ENCODE measurements at regions not wholly inside any gene's neighbourhood (a gene's known extent, or its start where the extent isn't known, plus 50 kb on each side); places are given as distances from the start of the nearest gene placed in this dataset.

DNA sequence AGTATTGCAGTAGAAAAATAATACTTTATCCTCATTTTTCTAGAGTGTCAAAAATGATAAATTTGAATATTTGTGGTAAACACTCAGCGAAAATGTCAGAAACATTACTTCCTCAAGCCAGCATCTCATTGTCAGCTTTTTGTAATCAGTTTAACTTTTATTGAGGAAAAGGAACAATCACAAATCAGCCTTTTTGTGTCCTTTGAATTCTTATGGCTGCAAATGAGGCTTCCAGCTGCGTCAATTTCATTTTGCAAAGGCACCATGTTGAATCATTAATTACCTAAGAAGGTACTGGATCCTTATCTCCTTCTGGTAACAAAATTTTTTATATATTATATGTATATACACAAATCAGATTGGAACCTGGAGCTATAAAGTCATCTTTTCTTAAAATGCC lies 442.6 kb upstream of the CPEB2 start:
- intact Hi-C loops (cut with DNase I; ENCODE audit: low total_unique reads) = no loop called here
- 67 to 93% (median 78%) methylated on average over 2 of the region's 2 CpGs for whole genome bisulfite sequencing, 5 donors
- no peak for DNase-seq
- H3K4me3 ChIP-seq = no peak overlapping the region
- no peaks in the 10 kb centered on the region for H3K36me3 ChIP-seq
- H3K4me1 ChIP-seq = no peaks in the 10 kb centered on the region
- no peaks in the 10 kb centered on the region for H3K27me3 ChIP-seq (replicated peaks in 1 of 7)
- no peak overlapping the region for H3K27ac ChIP-seq
- no peak for TF ChIP-seq POLR2AphosphoS5 (IDR thresholded peaks at IDR 0.05)
- no peaks in the 10 kb centered on the region for H3K9me3 ChIP-seq

DNA sequence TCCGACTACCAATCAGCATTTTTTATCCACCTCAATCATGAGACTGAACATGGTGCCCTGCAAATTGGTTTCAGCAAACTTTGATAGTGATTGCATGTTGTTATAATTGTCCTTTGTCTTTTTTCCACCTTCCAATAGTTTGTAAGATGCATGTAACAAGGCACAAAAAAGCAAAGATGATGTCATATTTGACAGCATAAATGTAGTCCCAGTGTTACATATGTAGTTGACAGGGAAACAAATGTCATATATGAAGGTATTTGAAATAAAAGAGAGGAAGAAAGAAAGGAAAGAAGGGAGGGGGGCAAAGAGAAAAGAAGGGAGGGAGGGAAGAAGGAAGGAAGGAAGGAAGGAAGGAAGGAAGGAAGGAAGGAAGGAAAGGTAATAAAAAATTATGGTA lies 441.7 kb upstream of the CPEB2 start:
- Histone ChIP-seq H3K27ac (no peak overlapping the region), H3K4me1 (no peaks in the 10 kb centered on the region), H3K36me3 (no peaks in the 10 kb centered on the region), H3K27me3 (replicated peaks in 1 of 7) (no peaks in the 10 kb centered on the region), H3K9me3 (peaks cover 0 to 8% (median 0%) of the 10 kb centered on the region in 8 donors), H3K4me3 (no peak overlapping the region)
- intact Hi-C loops (cut with DNase I; ENCODE audit: low total_unique reads) = no loop called here
- TF ChIP-seq POLR2AphosphoS5 (IDR thresholded peaks at IDR 0.05) = no peak
- TF ChIP-seq, protein P1, sequence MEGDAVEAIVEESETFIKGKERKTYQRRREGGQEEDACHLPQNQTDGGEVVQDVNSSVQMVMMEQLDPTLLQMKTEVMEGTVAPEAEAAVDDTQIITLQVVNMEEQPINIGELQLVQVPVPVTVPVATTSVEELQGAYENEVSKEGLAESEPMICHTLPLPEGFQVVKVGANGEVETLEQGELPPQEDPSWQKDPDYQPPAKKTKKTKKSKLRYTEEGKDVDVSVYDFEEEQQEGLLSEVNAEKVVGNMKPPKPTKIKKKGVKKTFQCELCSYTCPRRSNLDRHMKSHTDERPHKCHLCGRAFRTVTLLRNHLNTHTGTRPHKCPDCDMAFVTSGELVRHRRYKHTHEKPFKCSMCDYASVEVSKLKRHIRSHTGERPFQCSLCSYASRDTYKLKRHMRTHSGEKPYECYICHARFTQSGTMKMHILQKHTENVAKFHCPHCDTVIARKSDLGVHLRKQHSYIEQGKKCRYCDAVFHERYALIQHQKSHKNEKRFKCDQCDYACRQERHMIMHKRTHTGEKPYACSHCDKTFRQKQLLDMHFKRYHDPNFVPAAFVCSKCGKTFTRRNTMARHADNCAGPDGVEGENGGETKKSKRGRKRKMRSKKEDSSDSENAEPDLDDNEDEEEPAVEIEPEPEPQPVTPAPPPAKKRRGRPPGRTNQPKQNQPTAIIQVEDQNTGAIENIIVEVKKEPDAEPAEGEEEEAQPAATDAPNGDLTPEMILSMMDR (IDR thresholded peaks at IDR 0.05 in 8 of 11, conservative IDR thresholded peaks at IDR 0.05 in 3 of 11) = no peak
- no peak for TF ChIP-seq POLR2A (IDR thresholded peaks at IDR 0.05)
- no peak for DNase-seq
- 82 to 87% (median 85%) methylated on average over 1 of the region's 1 CpG for WGBS, 5 donors

DNA sequence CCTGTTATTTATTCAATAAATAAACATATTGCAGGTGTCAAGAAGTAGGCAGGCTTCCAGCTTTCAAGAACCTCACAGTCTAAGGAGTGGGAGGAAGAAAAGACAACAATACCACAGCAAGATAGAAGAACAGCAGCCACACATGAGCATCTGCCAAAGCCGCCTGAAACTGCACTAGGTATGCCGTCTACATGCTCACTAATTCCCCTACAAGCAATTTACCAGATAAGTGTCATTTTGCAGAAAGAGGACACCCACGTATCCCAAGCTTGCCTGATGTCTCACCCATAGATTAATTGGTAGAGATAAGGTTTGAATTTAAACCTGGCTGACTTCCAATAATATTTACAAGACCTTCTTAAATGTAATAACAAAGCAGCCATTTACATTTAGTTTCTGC lies 439.4 kb upstream of the CPEB2 start:
- H3K27ac ChIP-seq = no peak overlapping the region
- WGBS, 5 donors = 72 to 81% (median 79%) methylated on average over 3 of the region's 3 CpGs
- no peaks in the 10 kb centered on the region for H3K27me3 ChIP-seq (replicated peaks in 1 of 7)
- no peak overlapping the region for H3K4me3 ChIP-seq
- no peaks in the 10 kb centered on the region for H3K36me3 ChIP-seq
- no peaks in the 10 kb centered on the region for H3K4me1 ChIP-seq
- peaks cover 0 to 12% (median 0%) of the 10 kb centered on the region in 8 donors for H3K9me3 ChIP-seq
- TF ChIP-seq, protein P1 (IDR thresholded peaks at IDR 0.05 in 8 of 11, conservative IDR thresholded peaks at IDR 0.05 in 3 of 11) = no peak
- TF ChIP-seq POLR2AphosphoS5 (IDR thresholded peaks at IDR 0.05) = no peak
- TF ChIP-seq POLR2A (IDR thresholded peaks at IDR 0.05) = no peak
- intact Hi-C loops (cut with DNase I; ENCODE audit: low total_unique reads) = no loop called here
- DNase-seq = no peak

DNA sequence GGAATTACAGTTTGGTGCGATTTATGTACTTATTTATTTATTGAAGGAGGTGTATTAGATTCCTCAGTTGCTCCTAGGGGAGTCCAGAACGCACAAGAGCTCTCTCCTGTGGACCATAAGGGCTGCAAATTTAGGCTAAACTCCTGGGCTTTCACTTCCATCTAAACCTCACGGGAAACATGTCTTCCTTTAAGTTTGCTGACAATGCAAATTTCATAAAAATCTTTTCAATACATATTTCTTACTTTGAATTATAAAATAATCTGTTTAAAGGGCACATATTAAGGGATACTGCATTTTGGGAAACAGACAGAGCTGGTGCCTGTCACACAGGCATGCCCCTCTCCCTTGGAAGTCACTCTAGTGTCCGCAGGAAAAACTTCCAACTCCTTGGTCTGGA lies 438.0 kb upstream of the CPEB2 start:
- Histone ChIP-seq H3K4me3 (no peak overlapping the region), H3K27me3 (replicated peaks in 1 of 7) (no peaks in the 10 kb centered on the region), H3K27ac (no peak overlapping the region), H3K4me1 (no peaks in the 10 kb centered on the region), H3K9me3 (peaks cover 0 to 12% (median 0%) of the 10 kb centered on the region in 8 donors), H3K36me3 (no peaks in the 10 kb centered on the region)
- intact Hi-C loops (cut with DNase I; ENCODE audit: low total_unique reads) = no loop called here
- WGBS, 5 donors = 77 to 88% (median 82%) methylated on average over 4 of the region's 4 CpGs
- TF ChIP-seq, protein P1 (IDR thresholded peaks at IDR 0.05 in 8 of 11, conservative IDR thresholded peaks at IDR 0.05 in 3 of 11) = no peak
- TF ChIP-seq POLR2A (IDR thresholded peaks at IDR 0.05) = no peak
- no peak for TF ChIP-seq POLR2AphosphoS5 (IDR thresholded peaks at IDR 0.05)
- no peak for DNase-seq

DNA sequence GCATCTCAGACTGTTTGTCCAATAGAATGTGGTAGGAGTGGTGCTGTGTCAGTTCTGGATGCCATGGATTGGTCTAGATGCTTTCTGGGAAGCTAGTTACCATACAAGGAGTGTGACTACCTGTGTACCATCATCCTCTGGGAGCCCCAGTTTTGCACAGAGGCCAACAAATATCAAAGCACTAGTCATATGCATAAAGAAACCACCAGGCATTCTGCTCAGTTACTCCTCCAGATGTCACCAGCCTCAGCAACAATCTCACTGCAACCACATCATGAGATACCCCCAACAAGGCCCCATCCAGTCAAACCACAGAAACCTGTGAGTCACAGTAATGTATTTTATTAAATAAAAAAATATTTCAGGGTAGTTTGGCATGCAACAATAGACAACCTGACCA lies 435.8 kb upstream of the CPEB2 start:
- H3K27ac ChIP-seq = no peak overlapping the region
- H3K4me1 ChIP-seq = no peaks in the 10 kb centered on the region
- no peak for DNase-seq
- H3K27me3 ChIP-seq (replicated peaks in 1 of 7) = no peaks in the 10 kb centered on the region
- H3K4me3 ChIP-seq = no peak overlapping the region
- intact Hi-C loops (cut with DNase I; ENCODE audit: low total_unique reads) = no loop called here
- H3K9me3 ChIP-seq = peaks cover 0 to 12% (median 0%) of the 10 kb centered on the region in 8 donors
- TF ChIP-seq, protein P1 (IDR thresholded peaks at IDR 0.05 in 8 of 11, conservative IDR thresholded peaks at IDR 0.05 in 3 of 11) = no peak
- TF ChIP-seq POLR2AphosphoS5 (IDR thresholded peaks at IDR 0.05) (no peak), POLR2A (IDR thresholded peaks at IDR 0.05) (no peak)
- H3K36me3 ChIP-seq = no peaks in the 10 kb centered on the region

Measured in spleen (tissue), 11 donors.